HG03457 (cell line): ENCODE measurements at regions not wholly inside any gene's neighbourhood (a gene's known extent, or its start where the extent isn't known, plus 50 kb on each side); places are given as distances from the start of the nearest gene placed in this dataset.
A peak's percentile ranks its signal among the peaks of the same experiment; 100 is the strongest.

ENCODE experiments used
- ATAC-seq: cut with Tn5 transposase; IDR thresholded peaks from one replicate; pipeline ENCODE4 v1.9.1; 2021; ENCODE audit warnings: moderate number of reproducible peaks; ENCODE audit not compliant: unreplicated experiment

DNA sequence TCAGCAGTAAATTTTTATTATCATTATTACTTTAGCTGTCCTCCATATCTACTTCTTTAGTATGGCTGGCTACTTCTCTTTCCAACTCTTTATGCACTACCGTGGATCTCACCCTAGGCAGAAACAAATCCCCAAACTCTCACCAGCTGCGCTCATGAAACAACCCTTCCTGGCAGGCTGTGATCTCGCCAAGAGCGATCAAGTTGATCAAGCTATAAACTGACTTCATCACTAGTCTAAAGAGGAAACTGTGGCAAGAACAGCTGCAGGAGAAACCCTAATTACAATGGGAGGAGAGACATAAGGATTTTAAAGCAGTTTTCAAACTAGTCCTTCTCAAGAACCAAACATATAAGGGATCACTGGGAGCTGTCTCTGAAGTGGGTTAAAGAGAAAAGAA is 160.5 kb upstream of the PRSS58 start:
- ATAC-seq, result no peak

DNA sequence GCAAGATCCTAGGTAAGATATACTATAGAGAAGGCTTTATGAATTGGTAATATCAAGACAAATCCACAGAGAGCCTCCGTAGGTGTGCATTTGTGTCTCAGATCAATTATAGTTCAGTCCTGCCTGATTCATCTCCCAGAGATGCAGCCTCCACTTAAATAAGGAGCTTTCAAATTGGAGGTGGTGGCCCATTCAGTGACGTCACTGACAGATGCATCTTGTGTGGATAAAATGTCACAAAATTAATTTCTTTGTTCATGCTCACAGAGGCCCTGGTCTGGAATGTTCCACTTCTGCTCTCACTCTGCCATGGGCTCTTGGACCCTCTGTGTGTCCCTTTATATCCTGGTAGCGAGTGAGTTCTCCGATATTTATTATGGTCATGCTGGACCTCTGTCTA is 157.1 kb upstream of the PRSS58 start:
- ATAC-seq, result no peak

DNA sequence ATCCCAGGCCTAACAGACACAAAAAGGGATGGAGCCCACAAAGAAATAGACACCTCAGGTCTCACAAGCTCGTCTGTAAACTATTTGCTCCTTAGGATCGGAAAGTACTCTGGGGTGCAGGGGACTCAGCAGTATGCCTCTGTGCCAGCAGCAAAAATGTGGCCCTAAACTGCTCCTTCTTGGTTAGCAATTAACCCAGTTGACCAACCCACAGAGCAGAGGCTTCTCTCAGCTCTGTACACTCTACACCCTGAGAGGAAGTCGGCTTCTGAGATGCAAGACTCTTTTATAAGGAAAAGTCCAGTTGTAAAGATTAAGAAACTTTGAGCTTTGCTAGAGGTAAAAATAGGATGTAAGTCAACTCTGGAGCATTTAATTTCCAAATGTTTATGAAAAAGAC is 156.3 kb upstream of the PRSS58 start:
- ATAC-seq, result peak; percentile 81

DNA sequence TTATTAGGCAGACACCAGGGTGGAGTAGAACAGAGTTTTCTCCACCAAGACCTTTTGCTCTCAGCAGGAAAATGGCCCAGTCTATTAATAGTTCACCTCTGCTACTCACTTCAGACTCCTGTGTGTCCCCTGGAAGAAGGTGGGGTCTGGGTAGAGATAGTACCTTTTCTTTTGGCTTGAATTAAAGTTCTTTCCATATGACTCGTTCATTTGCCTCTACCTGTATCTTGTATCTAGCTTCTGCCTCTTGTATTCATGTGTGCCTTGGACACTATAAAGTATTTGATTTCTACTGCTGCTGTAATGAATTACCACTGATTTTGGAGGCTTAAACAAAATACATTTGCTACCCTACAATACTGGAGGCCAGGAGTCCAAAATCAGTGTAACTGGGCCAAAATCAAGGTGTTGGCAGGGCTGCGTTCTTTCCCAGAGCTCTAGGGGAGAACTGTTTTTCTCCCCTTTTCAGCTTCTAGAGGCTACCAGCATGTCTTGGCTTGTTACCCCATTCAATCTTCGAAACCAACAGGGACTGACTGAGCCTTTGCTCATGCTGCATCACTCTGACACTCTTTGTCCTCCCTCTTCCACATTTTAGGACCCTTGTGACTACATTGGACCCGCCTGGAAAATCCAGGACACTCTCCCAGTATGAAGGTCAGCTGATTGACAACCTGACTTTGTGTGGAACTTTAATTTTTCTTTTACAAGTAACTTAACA is 155.6 kb upstream of the PRSS58 start:
- ATAC-seq, result no peak

DNA sequence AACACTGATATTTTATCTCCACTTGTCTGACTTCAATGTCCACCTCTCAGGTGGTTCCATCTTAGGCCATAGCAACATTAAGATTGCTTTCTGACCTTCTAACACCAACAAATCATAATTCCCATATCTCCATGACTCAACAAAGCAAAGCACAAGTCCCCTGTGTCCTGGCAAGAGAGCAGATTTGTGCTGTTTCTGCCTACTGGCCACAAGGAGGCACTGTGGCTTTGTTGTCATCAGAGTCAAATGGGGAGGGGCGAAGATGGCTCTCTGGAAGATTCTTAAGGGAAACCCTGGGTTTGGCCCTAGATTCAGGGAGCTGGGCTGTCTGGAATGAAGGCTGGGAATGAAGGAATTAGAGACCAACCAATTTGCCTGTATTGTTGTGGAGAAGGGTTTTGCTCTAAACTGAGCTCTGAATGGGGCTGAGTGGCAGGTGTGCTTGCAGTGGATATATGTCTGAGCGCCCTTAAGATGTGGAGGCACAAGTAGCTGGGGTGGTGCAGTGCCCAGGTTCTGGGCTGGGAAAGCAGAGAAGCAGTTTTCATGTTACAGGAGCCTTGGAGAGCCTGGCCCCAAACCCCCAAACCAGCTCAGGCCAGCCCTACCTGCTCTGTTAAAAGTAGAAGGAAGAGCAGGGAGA is 154.8 kb upstream of the PRSS58 start:
- peak; percentile 51 for ATAC-seq

DNA sequence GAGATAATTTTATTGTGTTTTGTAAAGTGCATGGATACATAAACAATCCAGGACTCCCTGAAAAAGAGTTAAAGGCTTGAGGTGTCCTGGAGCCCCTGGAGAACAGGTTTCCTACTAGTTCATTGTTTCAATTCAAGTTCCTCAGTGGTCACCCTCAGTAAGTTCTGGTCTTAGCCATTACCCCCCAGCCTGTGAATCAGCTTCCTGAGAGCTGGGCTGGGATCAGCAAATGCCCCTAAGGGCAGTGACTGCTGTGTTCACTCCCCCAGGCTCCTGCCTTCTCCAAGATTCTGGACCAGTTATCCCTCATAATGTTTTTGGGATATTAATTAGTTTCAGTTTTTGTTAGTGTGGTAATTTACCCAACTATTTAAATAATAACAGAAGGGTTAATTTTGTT is 151.6 kb upstream of the PRSS58 start:
- ATAC-seq, result no peak

DNA sequence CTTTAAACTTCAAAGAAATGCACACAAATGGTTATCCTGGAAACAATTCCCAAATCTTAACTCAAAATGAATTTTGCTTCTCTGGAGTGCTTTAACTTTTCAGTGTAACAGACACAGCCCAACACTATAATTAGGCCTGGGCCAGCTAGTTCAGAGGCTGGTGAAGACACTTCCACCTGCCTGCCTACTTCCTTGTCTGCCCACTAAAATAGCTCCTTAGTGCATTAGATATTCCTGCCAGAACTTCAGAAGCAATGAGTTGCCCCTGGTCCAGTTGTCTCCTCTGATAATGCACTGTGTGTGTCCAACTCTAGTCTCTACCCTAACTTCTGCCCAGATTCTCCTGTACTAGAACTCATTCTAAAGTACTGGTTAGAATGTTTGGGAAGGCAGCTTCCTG is 150.9 kb upstream of the PRSS58 start:
- no peak for ATAC-seq

- ATAC-seq, result no peak
These were observed 150.2 kb upstream of the PRSS58 start for GRCh38 chr7:142407939-142408570.

GRCh38 chr7:142405122-142405765 is 147.4 kb upstream of the PRSS58 start:
- ATAC-seq, result no peak

- ATAC-seq, result no peak
These were observed 144.1 kb upstream of the PRSS58 start for GRCh38 chr7:142401951-142402350.

DNA sequence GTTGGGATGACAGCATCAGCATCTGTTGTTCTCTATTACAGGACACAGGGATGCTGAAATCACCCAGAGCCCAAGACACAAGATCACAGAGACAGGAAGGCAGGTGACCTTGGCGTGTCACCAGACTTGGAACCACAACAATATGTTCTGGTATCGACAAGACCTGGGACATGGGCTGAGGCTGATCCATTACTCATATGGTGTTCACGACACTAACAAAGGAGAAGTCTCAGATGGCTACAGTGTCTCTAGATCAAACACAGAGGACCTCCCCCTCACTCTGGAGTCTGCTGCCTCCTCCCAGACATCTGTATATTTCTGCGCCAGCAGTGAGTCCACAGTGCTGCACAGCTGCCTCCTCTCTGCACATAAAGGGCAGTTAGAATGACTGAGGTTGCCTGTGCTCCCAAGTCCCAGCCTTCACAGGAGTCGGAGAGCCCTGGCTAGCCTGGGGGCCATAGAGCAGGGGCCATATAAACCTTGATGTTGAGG is 142.2 kb upstream of the PRSS58 start:
- ATAC-seq, result no peak

- ATAC-seq, result no peak
These were observed 133.5 kb upstream of the PRSS58 start for GRCh38 chr7:142391191-142391992.

GRCh38 chr7:142389544-142389943 is 131.7 kb upstream of the PRSS58 start:
- no peak for ATAC-seq

DNA sequence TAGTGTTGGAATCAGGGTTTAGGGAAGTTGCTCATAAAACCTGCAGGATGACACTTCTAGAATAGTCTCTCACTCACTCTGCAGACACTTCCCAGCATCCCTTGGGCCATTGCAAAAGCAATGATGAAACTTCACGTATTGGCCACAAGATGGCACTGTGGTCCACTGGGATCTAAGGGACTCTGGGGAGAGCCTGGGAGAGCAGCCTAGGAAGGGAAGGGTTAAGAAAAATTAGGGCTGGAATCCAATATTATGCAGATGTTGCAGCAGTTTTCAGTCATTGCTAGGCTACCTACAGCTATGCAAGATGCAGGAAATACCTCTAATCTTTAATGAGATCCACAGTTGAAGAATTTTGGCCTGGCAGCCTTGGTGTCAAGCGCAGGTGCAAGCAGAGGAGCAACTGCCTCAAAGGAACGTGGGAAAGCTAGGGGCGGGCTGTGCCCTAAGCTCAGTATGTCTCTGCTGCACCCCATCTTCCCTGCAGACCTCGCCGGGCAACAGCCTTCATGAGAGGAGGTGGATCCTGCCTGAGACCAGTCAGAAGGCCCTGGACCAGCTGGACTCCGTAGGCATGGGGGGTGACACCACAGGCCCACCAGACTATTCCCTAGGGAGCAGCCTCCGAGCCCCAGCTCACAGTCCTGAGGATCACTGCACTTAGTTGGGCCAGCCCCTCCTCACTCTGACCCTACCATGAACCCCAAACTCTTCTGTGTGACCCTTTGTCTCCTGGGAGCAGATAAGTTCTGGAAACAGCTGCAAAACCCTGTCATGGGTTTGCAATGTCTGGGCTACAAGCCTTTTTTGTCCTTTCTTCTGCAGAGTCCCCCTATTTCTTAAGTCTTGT is 127.9 kb upstream of the PRSS58 start:
- peak; percentile 88 for ATAC-seq

- no peak for ATAC-seq
These were observed 126.7 kb upstream of the PRSS58 start for GRCh38 chr7:142384493-142384922.

DNA sequence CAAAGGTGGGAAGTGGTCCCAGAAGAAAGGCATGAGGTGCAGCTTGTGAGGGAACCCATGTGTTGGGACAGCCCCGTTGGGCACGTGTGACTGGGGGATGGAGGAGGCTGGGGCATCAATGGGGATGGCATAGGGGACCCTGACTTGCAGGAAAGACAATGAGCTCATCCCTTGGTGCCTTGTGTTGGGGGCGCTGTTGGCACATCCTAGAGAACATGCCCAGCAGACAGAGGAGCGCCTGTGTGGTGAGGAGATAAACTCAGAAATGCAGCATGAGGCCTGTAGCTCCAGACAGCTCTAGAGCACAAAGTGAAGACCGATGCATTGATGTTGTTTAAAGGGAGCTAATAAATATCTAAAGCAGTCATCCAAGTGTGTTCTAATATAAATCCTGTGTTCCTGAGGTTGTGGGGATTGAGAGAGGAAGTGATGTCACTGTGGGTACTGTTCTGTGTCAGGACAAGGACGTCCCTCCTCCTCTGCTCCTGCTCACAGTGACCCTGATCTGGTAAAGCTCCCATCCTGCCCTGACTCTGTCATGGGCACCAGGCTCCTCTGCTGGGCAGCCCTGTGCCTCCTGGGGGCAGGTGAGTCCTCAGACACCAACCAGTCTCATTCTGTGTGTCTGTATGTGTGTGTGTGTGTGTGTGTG is 126.1 kb upstream of the PRSS58 start:
- no peak for ATAC-seq

DNA sequence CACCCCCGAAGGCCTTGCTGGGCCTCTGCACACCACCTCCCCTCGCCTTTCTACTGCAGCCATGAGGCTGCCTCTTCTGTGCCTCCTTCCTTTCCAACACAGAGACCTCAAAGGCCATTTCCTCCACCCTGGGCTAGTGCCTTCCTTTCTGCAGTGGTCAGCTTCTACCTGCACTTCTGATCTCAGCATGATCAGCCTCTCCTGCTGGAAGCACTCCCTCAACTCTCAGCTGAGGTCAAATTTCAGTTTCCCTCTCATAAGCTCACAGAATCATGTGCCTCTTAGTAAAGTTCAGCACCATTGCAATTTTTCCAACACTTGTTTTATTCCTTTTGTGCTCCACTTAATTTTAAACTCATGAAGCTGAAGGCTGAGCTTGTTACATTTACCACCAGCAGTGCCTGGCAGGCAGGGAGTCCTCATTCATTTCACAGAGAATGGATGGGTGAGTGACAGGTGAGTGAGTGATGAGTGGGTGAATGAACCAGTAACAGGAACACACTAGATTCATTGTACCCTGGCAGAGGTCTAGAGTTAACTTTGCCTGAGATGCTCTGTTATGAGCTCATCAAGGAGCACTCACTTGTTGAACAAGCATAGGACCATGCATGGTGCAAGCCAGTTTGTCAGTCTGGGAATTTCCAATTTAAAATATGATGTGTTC is 124.0 kb upstream of the PRSS58 start:
- ATAC-seq, result no peak

- ATAC-seq, result no peak
These were observed 122.2 kb upstream of the PRSS58 start for GRCh38 chr7:142380069-142380468.
